Effector memory CD8-positive, alpha-beta T cell (primary cell): ENCODE measurements at regions not wholly inside any gene's neighbourhood (a gene's known extent, or its start where the extent isn't known, plus 50 kb on each side); places are given as distances from the start of the nearest gene placed in this dataset.
"Not testable (repeated sequence)": the region's sequence is repeated elsewhere in the genome, so short reads cannot be mapped to it uniquely, and the experiment has no call there.

Experiments used
- ATAC-seq: fragments of 150-1000 bp; cut with Tn5 transposase; replicated peaks from 2 replicates; pipeline ENCODE4 v1.10.0; 2021; ENCODE audit warnings: mild to moderate bottlenecking, moderate library complexity
- DNase-seq, 3 experiments: peaks; one replicate each; pipeline ENCODE4 v3.0.0; 2021
- H3K27ac Mint-ChIP-seq, 2 donors: one replicate each; pipeline ENCODE4 v1.8.0; 2022; ENCODE audit warnings: mild to moderate bottlenecking in 2 of 2, mixed read lengths in 2 of 2, moderate library complexity in 2 of 2
- H3K27me3 Mint-ChIP-seq, 2 donors: one replicate each; pipeline ENCODE4 v1.8.0; 2022; ENCODE audit warnings: mixed read lengths in 2 of 2
- H3K36me3 Mint-ChIP-seq: one replicate; pipeline ENCODE4 v1.8.0; 2022; ENCODE audit warnings: mild to moderate bottlenecking, moderate library complexity, mixed read lengths; ENCODE audit not compliant: insufficient read depth
- H3K4me1 Mint-ChIP-seq, 2 donors: one replicate each; pipeline ENCODE4 v1.8.0; 2022; ENCODE audit warnings: low read depth in 2 of 2, mixed read lengths in 2 of 2
- H3K4me3 Mint-ChIP-seq, 2 donors: one replicate each; pipeline ENCODE4 v1.8.0; 2022; ENCODE audit warnings: mild to moderate bottlenecking in 2 of 2, mixed read lengths in 2 of 2, moderate library complexity in 2 of 2
- H3K9me3 Mint-ChIP-seq, 2 donors: one replicate each; pipeline ENCODE4 v1.8.0; 2022; ENCODE audit warnings: mixed read lengths in 2 of 2

DNA sequence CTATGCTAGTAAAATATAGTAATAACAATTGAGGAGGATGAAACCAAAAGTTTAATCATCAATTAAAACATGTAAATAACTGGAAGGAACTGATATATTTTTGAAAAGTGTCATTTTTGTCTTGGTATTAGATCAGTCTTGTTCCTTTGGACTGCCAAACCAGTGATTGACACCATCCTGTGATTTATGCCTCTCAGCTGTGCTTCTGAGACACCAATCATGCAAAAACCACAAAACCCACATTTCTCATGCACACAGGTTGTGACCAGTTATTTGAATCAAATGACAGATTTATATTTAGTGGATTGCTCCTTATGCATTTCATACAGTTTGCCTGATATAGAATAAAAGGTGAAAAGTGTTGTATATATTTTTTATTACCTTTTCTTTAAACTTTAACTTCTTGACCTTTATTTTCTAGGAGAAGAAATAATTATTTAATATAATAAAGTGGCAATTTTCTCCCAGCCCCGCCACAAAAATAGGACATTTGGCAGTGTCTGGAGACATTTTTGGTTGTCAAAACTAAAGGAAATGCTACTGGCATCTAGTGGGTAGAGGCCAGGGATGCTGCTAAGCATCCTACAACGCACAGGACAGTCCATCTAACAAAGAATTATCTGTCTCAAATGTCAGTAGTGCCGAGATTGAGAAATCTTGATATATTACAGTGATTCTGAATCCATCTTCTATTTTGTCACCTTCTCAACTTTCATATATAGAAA, 383.6 kb downstream of the BCKDHB start:
- ATAC-seq, result no peak
- no peak overlapping the region for H3K27ac Mint-ChIP-seq
- peaks cover 0 to 3% of the 10 kb centered on the region in 2 donors for H3K9me3 Mint-ChIP-seq
- no peak for DNase-seq
- no peak overlapping the region for H3K4me3 Mint-ChIP-seq
- no peaks in the 10 kb centered on the region for H3K4me1 Mint-ChIP-seq
- H3K27me3 Mint-ChIP-seq, result no peaks in the 10 kb centered on the region
- no peaks in the 10 kb centered on the region for H3K36me3 Mint-ChIP-seq

DNA sequence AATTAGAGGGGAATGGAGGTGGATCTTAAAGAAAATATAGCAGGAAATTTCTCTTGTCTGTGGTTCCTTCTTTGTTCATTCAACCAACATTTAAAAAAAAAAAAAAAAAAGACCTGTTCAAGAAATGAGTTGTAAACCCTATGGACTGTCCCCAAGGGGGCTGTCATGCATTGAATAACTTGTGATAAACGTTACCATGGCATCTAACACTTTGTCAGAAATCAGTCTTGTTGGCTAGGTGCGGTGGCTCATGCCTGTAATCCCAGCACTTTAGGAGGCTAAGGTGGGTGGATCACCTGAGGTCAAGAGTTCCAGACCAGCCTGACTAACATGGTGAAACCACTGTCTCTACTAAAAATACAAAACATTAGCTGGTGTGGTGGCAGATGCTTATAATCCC, 381.7 kb downstream of the BCKDHB start:
- no peaks in the 10 kb centered on the region for H3K36me3 Mint-ChIP-seq
- ATAC-seq (no peak), DNase-seq (no peak)
- H3K27me3 Mint-ChIP-seq, result no peaks in the 10 kb centered on the region
- H3K4me3 Mint-ChIP-seq, result no peak overlapping the region
- H3K4me1 Mint-ChIP-seq, result no peaks in the 10 kb centered on the region
- no peak overlapping the region for H3K27ac Mint-ChIP-seq
- H3K9me3 Mint-ChIP-seq, result peaks cover 0 to 6% of the 10 kb centered on the region in 2 donors

DNA sequence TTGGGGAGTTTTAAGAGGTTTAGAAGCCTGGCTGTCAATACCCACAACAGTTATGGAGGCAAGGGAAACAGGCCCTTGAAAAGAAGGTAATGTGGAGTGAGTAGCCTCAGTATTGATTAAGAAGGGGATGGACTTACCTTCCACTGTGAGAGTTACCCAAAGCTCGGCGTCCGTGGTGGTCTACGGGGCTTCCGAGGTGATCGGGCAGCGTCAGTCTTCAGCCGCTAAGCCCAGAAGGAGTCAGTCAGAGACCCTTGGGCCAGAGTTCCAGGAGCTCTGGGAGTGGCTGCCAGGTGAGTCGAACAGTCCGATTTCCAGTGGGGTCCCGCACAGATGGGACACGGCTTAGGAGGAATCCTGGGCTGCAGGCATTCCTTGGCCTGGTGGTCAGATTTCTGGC, 379.0 kb downstream of the BCKDHB start:
- H3K36me3 Mint-ChIP-seq, ATAC-seq, H3K27ac Mint-ChIP-seq, H3K4me1 Mint-ChIP-seq, H3K9me3 Mint-ChIP-seq, DNase-seq, H3K27me3 Mint-ChIP-seq, H3K4me3 Mint-ChIP-seq: not testable (repeated sequence)

DNA sequence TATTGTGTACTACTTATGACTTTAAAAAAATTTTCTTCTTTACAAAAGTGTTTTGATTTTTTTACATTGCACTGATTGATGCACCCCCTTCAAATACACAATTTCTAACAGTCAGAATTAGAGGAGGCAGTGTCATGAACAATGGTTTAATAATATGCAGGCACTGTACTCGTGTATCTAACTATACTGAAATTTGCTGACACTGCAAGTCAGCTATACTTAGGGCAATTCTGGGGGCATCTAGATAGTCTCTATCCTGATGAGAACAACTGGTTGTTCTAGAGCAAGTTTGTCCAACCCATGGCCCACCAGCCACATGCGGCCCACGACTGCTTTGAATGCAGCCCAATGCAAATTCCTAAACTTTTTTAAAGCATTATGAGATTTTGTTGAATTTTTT, 375.6 kb downstream of the BCKDHB start:
- H3K27ac Mint-ChIP-seq, result no peak overlapping the region
- H3K9me3 Mint-ChIP-seq, result peaks cover 0 to 6% of the 10 kb centered on the region in 2 donors
- ATAC-seq, result no peak
- no peaks in the 10 kb centered on the region for H3K27me3 Mint-ChIP-seq
- H3K4me3 Mint-ChIP-seq, result no peak overlapping the region
- DNase-seq, result no peak
- H3K4me1 Mint-ChIP-seq, result no peaks in the 10 kb centered on the region
- H3K36me3 Mint-ChIP-seq, result no peaks in the 10 kb centered on the region

DNA sequence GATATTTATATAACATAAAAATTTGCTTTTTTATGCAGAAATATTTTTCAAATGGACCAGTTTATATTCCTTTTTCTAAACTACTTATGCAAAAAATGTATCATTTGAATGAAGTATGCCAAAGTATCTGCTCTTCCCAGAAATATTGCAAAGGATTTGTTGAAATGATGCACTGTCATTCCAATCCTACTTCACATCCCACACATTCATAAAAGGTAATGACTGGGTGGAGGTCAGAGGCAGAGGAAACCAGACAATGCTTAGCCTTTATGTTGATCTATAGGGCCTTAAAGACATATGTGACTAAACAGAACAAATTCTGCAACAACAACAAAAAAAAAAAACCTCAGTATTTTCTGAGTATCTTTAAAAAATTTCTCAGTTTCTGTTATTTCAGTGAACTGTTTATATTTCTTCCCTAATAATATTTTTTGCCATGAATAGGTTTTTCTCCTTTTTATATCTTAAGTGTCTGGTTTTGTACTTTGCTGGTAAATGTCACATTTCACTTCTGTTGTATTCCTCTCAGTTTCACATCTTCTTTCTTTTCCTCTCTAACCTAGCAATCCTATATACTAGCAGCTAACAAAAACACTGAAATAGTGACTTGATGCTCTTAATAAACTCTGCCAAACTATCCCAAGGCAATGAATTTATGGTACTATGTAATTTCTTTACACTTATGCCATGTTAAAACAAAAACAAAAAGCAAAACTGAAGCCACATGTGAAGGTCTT, 374.1 kb downstream of the BCKDHB start:
- DNase-seq (no peak), ATAC-seq (no peak)
- Mint-ChIP-seq H3K4me1 (no peaks in the 10 kb centered on the region), H3K9me3 (peaks cover 0 to 6% of the 10 kb centered on the region in 2 donors), H3K27me3 (no peaks in the 10 kb centered on the region), H3K36me3 (no peaks in the 10 kb centered on the region), H3K27ac (no peak overlapping the region), H3K4me3 (no peak overlapping the region)

DNA sequence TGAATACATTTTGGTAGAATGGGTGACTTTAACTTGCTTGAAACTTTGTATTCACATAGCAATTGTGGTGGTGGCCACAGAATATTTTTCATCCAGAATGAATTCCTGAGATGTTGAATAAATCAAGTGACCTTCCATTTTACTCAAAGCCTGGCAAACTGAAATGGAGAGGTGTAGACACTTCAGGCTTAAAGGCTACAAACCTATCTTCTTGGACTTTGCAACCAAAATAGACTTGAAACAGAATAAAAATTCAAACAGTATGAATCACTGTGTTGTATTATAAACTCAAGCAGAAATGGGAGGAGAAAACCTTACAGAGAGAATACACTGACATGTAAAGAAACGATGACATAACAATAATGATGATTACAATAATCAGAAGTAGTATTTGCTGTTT, 371.6 kb downstream of the BCKDHB start:
- Mint-ChIP-seq H3K27ac (no peak overlapping the region), H3K4me1 (no peaks in the 10 kb centered on the region)
- ATAC-seq, result no peak

DNA sequence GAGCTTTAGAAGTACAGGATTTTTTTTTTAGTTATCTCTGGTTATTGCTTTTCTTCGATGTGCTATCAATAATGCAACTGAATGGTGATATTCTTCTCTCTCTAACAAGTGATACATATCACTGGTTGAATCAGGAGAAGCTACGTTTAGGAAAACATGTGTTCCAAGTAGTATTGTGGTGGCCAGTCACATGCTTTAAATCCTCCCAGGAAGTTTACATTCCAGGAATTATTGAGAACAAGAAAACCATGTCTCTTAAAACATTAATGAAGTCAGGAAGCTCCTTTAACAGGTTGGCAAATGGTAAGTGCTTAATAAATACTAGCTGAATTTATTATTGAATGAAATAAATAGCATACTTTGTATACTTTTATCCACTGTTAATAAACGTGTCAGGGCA, 371.1 kb downstream of the BCKDHB start:
- DNase-seq (no peak), ATAC-seq (no peak)
- H3K36me3 Mint-ChIP-seq, result no peaks in the 10 kb centered on the region
- H3K4me3 Mint-ChIP-seq, result no peak overlapping the region
- no peaks in the 10 kb centered on the region for H3K4me1 Mint-ChIP-seq
- no peak overlapping the region for H3K27ac Mint-ChIP-seq
- H3K27me3 Mint-ChIP-seq, result no peaks in the 10 kb centered on the region
- no peaks in the 10 kb centered on the region for H3K9me3 Mint-ChIP-seq

More for the DNA sequence above, 371.6 kb downstream of the BCKDHB start:
- no peaks in the 10 kb centered on the region for H3K36me3 Mint-ChIP-seq
- DNase-seq, result no peak
- no peaks in the 10 kb centered on the region for H3K27me3 Mint-ChIP-seq
- no peak overlapping the region for H3K4me3 Mint-ChIP-seq
- no peaks in the 10 kb centered on the region for H3K9me3 Mint-ChIP-seq

DNA sequence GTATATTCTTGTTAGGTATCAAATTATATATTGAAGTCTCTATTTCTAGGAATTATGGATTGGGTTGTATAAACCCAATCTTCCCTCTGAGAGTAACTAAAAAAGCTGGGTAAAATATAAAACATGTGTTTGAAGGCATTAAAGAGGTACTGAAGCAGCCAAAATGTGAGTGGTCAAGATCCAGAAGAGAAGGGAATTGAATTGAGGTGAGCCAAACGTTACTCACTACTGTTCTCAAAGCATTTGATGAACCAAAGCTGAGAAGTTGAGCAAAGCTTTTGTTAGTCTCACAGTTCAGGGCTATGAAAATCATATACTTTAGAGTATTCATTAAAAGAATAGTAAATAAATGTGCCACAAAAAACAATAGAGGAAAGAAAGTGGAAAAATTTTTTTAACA, 365.8 kb downstream of the BCKDHB start:
- Mint-ChIP-seq H3K27me3 (no peaks in the 10 kb centered on the region), H3K36me3 (no peaks in the 10 kb centered on the region), H3K4me1 (no peaks in the 10 kb centered on the region), H3K27ac (no peak overlapping the region), H3K4me3 (no peak overlapping the region), H3K9me3 (no peaks in the 10 kb centered on the region)
- ATAC-seq (no peak), DNase-seq (no peak)

DNA sequence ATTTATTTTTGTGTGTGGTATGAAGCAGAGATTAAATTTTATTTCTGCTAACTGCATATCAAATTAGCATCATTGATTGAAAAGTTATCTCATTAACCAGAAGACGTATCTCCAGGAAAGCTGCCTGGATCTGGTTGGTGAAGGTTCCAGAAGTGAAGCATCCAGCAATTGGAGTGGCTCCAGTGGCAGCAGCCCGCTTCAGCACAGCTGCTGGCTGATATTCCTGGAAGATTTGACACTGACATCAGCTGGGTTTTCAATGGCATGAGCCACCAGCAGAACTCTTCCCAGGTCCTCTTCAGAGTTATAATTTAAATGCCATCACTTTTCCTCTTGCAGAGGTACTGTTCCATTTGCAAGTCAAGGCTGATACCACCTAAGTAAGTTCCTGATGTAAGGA, 363.5 kb downstream of the BCKDHB start:
- no peak for ATAC-seq
- no peaks in the 10 kb centered on the region for H3K4me1 Mint-ChIP-seq
- no peaks in the 10 kb centered on the region for H3K27me3 Mint-ChIP-seq
- H3K4me3 Mint-ChIP-seq, result no peak overlapping the region
- DNase-seq, result no peak
- H3K36me3 Mint-ChIP-seq, result no peaks in the 10 kb centered on the region
- no peaks in the 10 kb centered on the region for H3K9me3 Mint-ChIP-seq
- no peak overlapping the region for H3K27ac Mint-ChIP-seq

DNA sequence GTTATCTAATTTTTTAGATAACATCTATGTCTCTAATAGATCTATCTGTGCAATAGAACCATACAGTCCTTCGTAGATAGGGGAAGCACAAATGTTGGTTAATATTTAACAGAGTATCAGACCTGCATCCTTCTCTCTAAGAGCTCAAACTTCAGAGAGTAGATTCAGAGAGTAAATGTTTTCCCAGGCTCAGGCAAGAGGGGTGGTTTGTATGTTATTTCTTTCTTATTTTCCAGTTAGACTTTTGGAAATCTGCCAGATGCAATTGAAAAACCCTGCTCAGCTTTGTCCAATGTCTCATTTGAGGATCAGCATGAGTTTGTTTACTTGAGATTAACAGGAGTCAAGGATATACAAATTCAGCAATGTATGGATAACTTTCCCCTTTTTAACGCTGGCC, 361.9 kb downstream of the BCKDHB start:
- no peak overlapping the region for H3K27ac Mint-ChIP-seq
- no peaks in the 10 kb centered on the region for H3K9me3 Mint-ChIP-seq
- H3K4me1 Mint-ChIP-seq, result no peaks in the 10 kb centered on the region
- H3K4me3 Mint-ChIP-seq, result no peak overlapping the region
- no peaks in the 10 kb centered on the region for H3K36me3 Mint-ChIP-seq
- H3K27me3 Mint-ChIP-seq, result no peaks in the 10 kb centered on the region
- DNase-seq (no peak), ATAC-seq (no peak)

DNA sequence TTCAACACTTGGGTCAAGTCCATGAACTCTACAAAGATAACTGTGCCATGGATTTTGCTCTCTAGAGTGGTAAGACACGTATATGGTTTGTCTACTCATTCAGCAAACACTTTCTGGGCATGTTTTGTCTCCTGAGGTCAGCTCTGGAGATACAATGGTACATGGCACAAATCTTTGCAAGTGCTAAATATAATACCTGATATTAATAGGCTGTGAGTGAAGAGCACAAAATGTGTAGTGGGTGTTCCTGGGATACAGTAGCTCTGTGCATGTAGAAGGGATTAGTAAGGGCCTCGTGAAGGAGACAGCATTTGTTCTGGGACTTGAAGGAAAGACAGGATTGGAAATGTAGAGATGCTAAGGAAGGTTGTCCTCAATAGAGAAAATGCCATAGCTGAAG, 360.9 kb downstream of the BCKDHB start:
- Mint-ChIP-seq H3K4me1 (no peaks in the 10 kb centered on the region), H3K36me3 (no peaks in the 10 kb centered on the region), H3K27me3 (no peaks in the 10 kb centered on the region), H3K4me3 (no peak overlapping the region), H3K9me3 (no peaks in the 10 kb centered on the region), H3K27ac (no peak overlapping the region)
- DNase-seq (no peak), ATAC-seq (no peak)

DNA sequence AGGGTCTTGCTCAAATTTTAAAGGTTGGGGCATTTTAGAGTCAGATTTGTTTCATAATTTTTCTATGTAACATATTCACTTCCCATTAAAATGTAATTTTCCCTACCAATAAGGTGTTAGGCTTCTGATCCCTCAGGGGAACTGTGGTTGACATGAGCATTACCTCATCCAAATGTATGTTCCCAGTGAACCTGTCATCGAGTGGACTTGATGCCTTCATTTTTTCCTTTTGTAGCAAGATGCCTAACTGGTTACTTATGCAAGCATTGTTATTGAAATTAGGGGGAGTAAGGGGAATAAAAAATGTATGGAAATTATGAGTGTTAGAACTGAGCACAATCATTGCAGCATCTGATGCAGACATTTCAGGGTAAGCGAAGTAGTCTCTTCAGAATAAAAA, 360.5 kb downstream of the BCKDHB start:
- no peak for ATAC-seq
- Mint-ChIP-seq H3K4me1 (no peaks in the 10 kb centered on the region), H3K27me3 (no peaks in the 10 kb centered on the region), H3K4me3 (no peak overlapping the region), H3K9me3 (no peaks in the 10 kb centered on the region), H3K27ac (no peak overlapping the region), H3K36me3 (no peaks in the 10 kb centered on the region)
- no peak for DNase-seq

DNA sequence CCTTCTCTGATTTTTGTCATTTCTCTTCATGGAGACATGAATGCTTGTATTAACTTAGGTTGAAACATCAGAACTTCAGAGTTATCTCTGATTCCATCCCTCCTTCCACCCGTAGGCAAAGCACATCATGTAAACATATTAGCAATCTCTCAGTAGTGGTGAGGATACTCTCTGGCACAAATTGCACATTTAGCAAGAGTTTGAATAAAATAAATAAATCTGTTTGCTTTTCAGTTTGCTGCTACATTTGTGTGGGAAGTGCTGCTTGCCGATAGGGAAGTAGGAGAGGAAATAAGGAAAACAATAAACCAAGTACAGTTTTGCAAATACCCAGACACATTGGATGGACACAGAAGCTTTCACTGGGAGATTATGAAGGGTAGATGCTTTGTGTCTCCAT, 359.0 kb downstream of the BCKDHB start:
- Mint-ChIP-seq H3K27ac (no peak overlapping the region), H3K27me3 (no peaks in the 10 kb centered on the region), H3K4me3 (no peak overlapping the region), H3K4me1 (no peaks in the 10 kb centered on the region), H3K9me3 (peaks cover 0 to 7% of the 10 kb centered on the region in 2 donors), H3K36me3 (no peaks in the 10 kb centered on the region)
- ATAC-seq, result no peak
- DNase-seq, result no peak

DNA sequence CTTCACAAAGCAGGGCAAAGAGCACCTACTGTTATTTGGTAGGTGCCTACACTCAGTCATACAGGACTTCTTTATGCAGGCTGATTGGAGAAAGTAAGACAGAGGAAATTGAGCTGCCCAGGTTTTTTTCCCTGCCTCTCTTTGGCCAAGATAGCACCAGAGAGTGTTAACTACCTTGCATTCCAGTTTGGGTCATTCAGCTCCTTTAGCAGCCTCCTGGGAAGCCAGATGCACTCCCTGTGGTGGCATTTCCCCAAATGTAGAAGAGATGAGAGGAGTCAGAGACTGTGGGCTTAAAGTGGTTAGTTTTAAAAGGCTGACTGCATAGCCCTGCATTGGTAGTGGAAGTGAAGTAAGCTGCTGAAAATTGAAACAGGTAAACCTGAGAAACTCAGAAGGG, 358.4 kb downstream of the BCKDHB start:
- no peak for ATAC-seq
- Mint-ChIP-seq H3K36me3 (no peaks in the 10 kb centered on the region), H3K27me3 (no peaks in the 10 kb centered on the region), H3K4me1 (no peaks in the 10 kb centered on the region), H3K4me3 (no peak overlapping the region), H3K9me3 (peaks cover 0 to 7% of the 10 kb centered on the region in 2 donors), H3K27ac (no peak overlapping the region)
- no peak for DNase-seq
